Hematopoietic multipotent progenitor cell treated with erythropoietin and hydrocortisone succinate and interleukin-3 and kit ligand, for 17 days (in vitro differentiated cells): ENCODE measurements at regions not wholly inside any gene's neighbourhood (a gene's known extent, or its start where the extent isn't known, plus 50 kb on each side); places are given as distances from the start of the nearest gene placed in this dataset.

ENCODE experiments used
- DNase-seq: peaks from one replicate; pipeline ENCODE4 v3.0.0-alpha.2; 2015; ENCODE audit warnings: low spot score

- no peak for DNase-seq
Observed at GRCh38 chr2:19717446-19717845, 184.3 kb downstream of the TTC32 start.

- DNase-seq, result no peak
Observed at GRCh38 chr2:19714926-19715325, 186.9 kb downstream of the TTC32 start.

- DNase-seq, result no peak
Observed at GRCh38 chr2:19712850-19713249, 188.9 kb downstream of the TTC32 start.

- no peak for DNase-seq
Observed at GRCh38 chr2:19711470-19712372, 190.1 kb downstream of the TTC32 start.

GRCh38 chr2:19710230-19710629, 191.6 kb downstream of the TTC32 start:
- DNase-seq, result no peak

GRCh38 chr2:19709553-19709952, 192.2 kb downstream of the TTC32 start:
- no peak for DNase-seq

GRCh38 chr2:19708776-19709175, 193.0 kb downstream of the TTC32 start:
- no peak for DNase-seq

GRCh38 chr2:19706332-19706731, 195.5 kb downstream of the TTC32 start:
- DNase-seq, result no peak

- no peak for DNase-seq
Observed at GRCh38 chr2:19702267-19702666, 199.5 kb downstream of the TTC32 start.

GRCh38 chr2:19700861-19701585, 200.8 kb downstream of the TTC32 start:
- no peak for DNase-seq

- DNase-seq, result no peak
Observed at GRCh38 chr2:19697131-19697530, 204.7 kb downstream of the TTC32 start.

- no peak for DNase-seq
Observed at GRCh38 chr2:19695706-19696105, 206.1 kb downstream of the TTC32 start.

- DNase-seq, result no peak
Observed at GRCh38 chr2:19691892-19692291, 209.9 kb downstream of the TTC32 start.

- DNase-seq, result no peak
Observed at GRCh38 chr2:19690429-19690828, 211.4 kb downstream of the TTC32 start.

- no peak for DNase-seq
Observed at GRCh38 chr2:19689646-19690168, 212.1 kb downstream of the TTC32 start.

GRCh38 chr2:19688059-19688458, 213.7 kb downstream of the TTC32 start:
- no peak for DNase-seq

- DNase-seq, result no peak
Observed at GRCh38 chr2:19687017-19687659, 214.6 kb downstream of the TTC32 start.

- DNase-seq, result no peak
Observed at GRCh38 chr2:19686439-19686838, 215.3 kb downstream of the TTC32 start.

GRCh38 chr2:19685731-19686130, 216.1 kb downstream of the TTC32 start:
- DNase-seq, result no peak

- DNase-seq, result no peak
Observed at GRCh38 chr2:19684516-19684915, 217.3 kb downstream of the TTC32 start.

GRCh38 chr2:19683556-19683955, 218.2 kb downstream of the TTC32 start:
- DNase-seq, result no peak

- no peak for DNase-seq
Observed at GRCh38 chr2:19682493-19682892, 219.3 kb downstream of the TTC32 start.
